HepG2 (cell line): ENCODE measurements at regions not wholly inside any gene's neighbourhood (a gene's known extent, or its start where the extent isn't known, plus 50 kb on each side); places are given as distances from the start of the nearest gene placed in this dataset.

Experiments used
- ATAC-seq: fragments of 200-7000 bp; cut with Tn5 transposase; 3 replicates; pipeline ENCODE4 v1.9.1; 2020; ENCODE audit warnings: mild to moderate bottlenecking, moderate library complexity
- BruUV-seq: library from RNA; stranded (reverse); fragments of 400-500 nt; replicated peaks from 2 replicates; lab custom pipeline; 2021; lab: Mats Ljungman, UMichigan
- CTCF ChIA-PET: fragments of 300-600 bp; formaldehyde crosslinking; extraction: SDS; loops from one replicate; lab custom pipeline; 2021; ENCODE audit warnings: low total read pairs, inconsistent platforms, low intra/inter-chr PET ratio; lab: Yijun Ruan, JAX
- POLR2A ChIA-PET: fragments of 350-600 bp; sonication (Branson Sonifier 250); formaldehyde crosslinking; loops from one replicate; lab custom pipeline; 2020; ENCODE audit warnings: antibody characterized with exemption, inconsistent platforms; lab: Yijun Ruan, JAX
- DNase-seq: peaks from one replicate; pipeline ENCODE4 v3.0.0-alpha.2; 2015; ENCODE audit warnings: low spot score
- FAIRE-seq: peaks from 3 replicates; lab custom pipeline; 2011; peaks lifted over from hg19 to GRCh38; lab: Jason Lieb, UNC
- H2AFZ ChIP-seq: one replicate; pipeline ENCODE4 v1.6.1; 2011; ENCODE audit warnings: low read length, inconsistent platforms
- H3K27ac ChIP-seq: fragments of 300-600 bp; 3 replicates; pipeline ENCODE4 v1.8.0; 2011; ENCODE audit warnings: mixed run types, mild to moderate bottlenecking, mixed read lengths, low read length, inconsistent platforms; ENCODE audit not compliant: insufficient read depth; ENCODE audit errors: extremely low read length
- H3K27me3 ChIP-seq, 2 experiments: fragments of 200-600 bp in 1 of 2; 2 replicates in 1 of 2; 3 replicates in 1 of 2; pipeline versions ENCODE4 v1.6.0 to v1.8.0; 2011; ENCODE audit warnings: low read length in 2 of 2, mild to moderate bottlenecking in 2 of 2, moderate library complexity in 2 of 2, inconsistent platforms in 1 of 2; ENCODE audit not compliant: insufficient read depth in 2 of 2, control insufficient read depth in 1 of 2
- H3K36me3 ChIP-seq, 2 experiments: fragments of 200-600 bp in 1 of 2; replicated peaks in 1 of 2; 2 replicates in 1 of 2; 3 replicates in 1 of 2; pipeline versions ENCODE4 v1.5.1 to v1.8.0; 2011; ENCODE audit warnings: low read length in 2 of 2, inconsistent platforms in 1 of 2; ENCODE audit not compliant: insufficient read depth in 2 of 2, control insufficient read depth in 1 of 2
- H3K4me1 ChIP-seq: 2 replicates; pipeline ENCODE4 v1.5.1; 2012; ENCODE audit warnings: low read length, inconsistent platforms; ENCODE audit not compliant: insufficient read depth
- H3K4me2 ChIP-seq: 2 replicates; pipeline ENCODE4 v1.6.0; 2011; ENCODE audit warnings: low read depth, low read length, inconsistent platforms
- H3K4me3 ChIP-seq, 3 experiments: fragments of 200-600 bp in 1 of 3; sonication (generic), shearing (Covaris generic) in 1 of 3; replicated peaks in 1 of 3; 2 replicates each; pipeline ENCODE4 v1.5.1; 2011 to 2016; ENCODE audit warnings: low read length in 3 of 3, inconsistent platforms in 2 of 3, low read depth in 2 of 3, mild to moderate bottlenecking in 2 of 3, control low read depth in 1 of 3, mixed read lengths in 1 of 3; ENCODE audit not compliant: insufficient read depth in 1 of 3
- H3K79me2 ChIP-seq: one replicate; pipeline ENCODE4 v1.6.1; 2011; ENCODE audit warnings: low read length, inconsistent platforms; ENCODE audit not compliant: insufficient read depth
- H3K9ac ChIP-seq: 2 replicates; pipeline ENCODE4 v1.6.0; 2011; ENCODE audit warnings: mild to moderate bottlenecking, low read depth, low read length, inconsistent platforms; ENCODE audit not compliant: insufficient read depth
- H3K9me3 ChIP-seq: 2 replicates; pipeline ENCODE4 v1.5.1; 2012; ENCODE audit warnings: mild to moderate bottlenecking, low read length
- H4K20me1 ChIP-seq: 2 replicates; pipeline ENCODE4 v1.6.0; 2011; ENCODE audit warnings: inconsistent platforms, mild to moderate bottlenecking, low read length, moderate library complexity; ENCODE audit not compliant: insufficient read depth
- GABPB1 ChIP-seq: IDR thresholded peaks from 2 replicates; pipeline ENCODE4 v1.6.1; 2016; ENCODE audit warnings: mild to moderate bottlenecking, missing genetic modification reagents, moderate library complexity, missing compliant biosample characterization
- KDM4B ChIP-seq: sonication (generic); formaldehyde crosslinking; IDR thresholded peaks from 2 replicates; pipeline ENCODE4 v1.4.0; 2020; ENCODE audit warnings: missing genetic modification reagents
- PRMT3 ChIP-seq: sonication (generic); formaldehyde crosslinking; IDR thresholded peaks from 2 replicates; pipeline ENCODE4 v1.8.1; 2022; ENCODE audit warnings: low read depth, mild to moderate bottlenecking, moderate library complexity, missing genetic modification reagents, borderline replicate concordance
- PRPF4 ChIP-seq: fragments of 200-400 bp; formaldehyde crosslinking; IDR thresholded peaks from 2 replicates; pipeline ENCODE4 v1.6.1; 2016; ENCODE audit warnings: low read length, low read depth; ENCODE audit not compliant: poor library complexity, severe bottlenecking
- ZBTB7A ChIP-seq: sonication (generic); formaldehyde crosslinking; IDR thresholded peaks from 2 replicates; pipeline ENCODE4 v1.8.0; 2022; ENCODE audit warnings: mild to moderate bottlenecking, missing genetic modification reagents
- WGBS: methylation state at CpG from one replicate; pipeline ENCODE4 v1.1.6; 2017; ENCODE audit warnings: low lambda C conversion rate; 5-methylcytosine and 5-hydroxymethylcytosine counted together
- in situ Hi-C: cut with HindIII; loops from 2 replicates; pipeline ENCODE4 v1.10.0; 2017; ENCODE audit warnings: low pct_unique_long_range_greater_than_20kb; ENCODE audit not compliant: extremely low pct_ligation_motif_present
- intact Hi-C: fragments of 100-400 bp; cut with micrococcal nuclease; formaldehyde crosslinking; loops from one replicate; pipeline ENCODE4 v1.10.0; 2022; ENCODE audit not compliant: unreplicated experiment

DNA sequence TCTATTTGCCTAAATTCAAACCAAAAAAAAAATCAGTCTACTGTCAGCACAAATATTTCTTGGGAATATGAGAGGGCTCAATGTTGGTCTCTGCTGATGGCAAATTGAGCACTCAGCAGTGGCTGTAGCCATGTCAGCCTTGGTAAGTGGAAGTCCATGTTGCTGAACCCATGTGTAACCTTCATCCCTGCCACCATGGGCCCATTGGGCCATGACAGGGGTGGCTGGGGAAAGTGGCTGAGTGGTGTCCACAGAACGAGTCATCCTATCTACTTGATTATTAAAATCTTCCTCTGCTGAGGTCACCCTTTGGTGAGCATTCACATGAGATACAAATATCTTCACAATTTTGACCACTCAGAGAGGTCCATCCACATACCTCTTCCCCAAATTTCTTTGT lies 56.8 kb upstream of the FAM9B start:
- FAIRE-seq (no peak), DNase-seq (no peak), ATAC-seq (no peak)
- in situ Hi-C loops: no loop called here
- Histone ChIP-seq H2AFZ (no peak overlapping the region), H3K79me2 (no peaks in the 10 kb centered on the region), H3K9me3 (no peaks in the 10 kb centered on the region), H3K4me3 (no peak overlapping the region), H3K9ac (no peak overlapping the region), H4K20me1 (no peaks in the 10 kb centered on the region), H3K4me2 (no peak overlapping the region), H3K27ac (no peak overlapping the region), H3K27me3 (no peaks in the 10 kb centered on the region), H3K36me3 (no peaks in the 10 kb centered on the region), H3K4me1 (no peaks in the 10 kb centered on the region)
- TF ChIP-seq ZBTB7A (CRISPR knock-in tag) (no peak), GABPB1 (CRISPR knock-in tag) (no peak), KDM4B (CRISPR knock-in tag) (no peak), PRPF4 (no peak)
- WGBS: no CpG with 5 or more reads among the region's 1 CpG
- POLR2A ChIA-PET: no interaction called here
- BruUV-seq: no TSS peak
- CTCF ChIA-PET: no interaction called here
- intact Hi-C loops: no loop called here

GRCh38 chrX:9091258-9091657 lies 57.3 kb upstream of the FAM9B start:
- DNase-seq (no peak), ATAC-seq (no peak), FAIRE-seq (no peak)
- ChIA-PET POLR2A (no interaction called here), CTCF (no interaction called here)
- H3K9me3 ChIP-seq: no peaks in the 10 kb centered on the region
- no peak overlapping the region for H3K4me2 ChIP-seq
- BruUV-seq: no TSS peak
- H3K79me2 ChIP-seq: no peaks in the 10 kb centered on the region
- H3K9ac ChIP-seq: no peak overlapping the region
- no peak overlapping the region for H2AFZ ChIP-seq
- in situ Hi-C loops: no loop called here
- no peaks in the 10 kb centered on the region for H3K4me1 ChIP-seq
- no peaks in the 10 kb centered on the region for H3K36me3 ChIP-seq
- H4K20me1 ChIP-seq: no peaks in the 10 kb centered on the region
- no peaks in the 10 kb centered on the region for H3K27me3 ChIP-seq
- H3K4me3 ChIP-seq: no peak overlapping the region
- intact Hi-C loops: no loop called here
- 38% methylated on average over 3 of the region's 4 CpGs for WGBS
- no peak overlapping the region for H3K27ac ChIP-seq
- no peak for TF ChIP-seq PRMT3 (CRISPR knock-in tag)
